AG09319 (cell line): ENCODE measurements at regions not wholly inside any gene's neighbourhood (a gene's known extent, or its start where the extent isn't known, plus 50 kb on each side); places are given as distances from the start of the nearest gene placed in this dataset.

ENCODE experiments used
- DNase-seq: peaks from one replicate; pipeline ENCODE4 v3.0.0-alpha.2; 2010; ENCODE audit warnings: low read depth; ENCODE audit errors: extremely low read depth
- CTCF ChIP-seq: IDR thresholded peaks from 2 replicates; pipeline ENCODE4 v1.5.1; 2011; ENCODE audit warnings: low read depth, mild to moderate bottlenecking, inconsistent platforms, low read length, moderate library complexity

- no peak for DNase-seq
- no peak for TF ChIP-seq CTCF
Measured at GRCh38 chr16:50997679-50998078, 153.4 kb downstream of the SALL1 start.

GRCh38 chr16:50996830-50997186 lies 154.3 kb downstream of the SALL1 start:
- TF ChIP-seq CTCF, result no peak
- no peak for DNase-seq

- no peak for TF ChIP-seq CTCF
- no peak for DNase-seq
Measured at GRCh38 chr16:50996166-50996829, 154.8 kb downstream of the SALL1 start.

- TF ChIP-seq CTCF, result no peak
- DNase-seq, result no peak
Measured at GRCh38 chr16:50994995-50995394, 156.1 kb downstream of the SALL1 start.

- DNase-seq, result no peak
- TF ChIP-seq CTCF, result no peak
Measured at GRCh38 chr16:50992350-50993032, 158.6 kb downstream of the SALL1 start.

GRCh38 chr16:50991436-50991835 lies 159.6 kb downstream of the SALL1 start:
- DNase-seq, result no peak
- TF ChIP-seq CTCF, result no peak

- DNase-seq, result no peak
- no peak for TF ChIP-seq CTCF
Measured at GRCh38 chr16:50991006-50991405, 160.1 kb downstream of the SALL1 start.
